Endothelial cell of umbilical vein (primary cell): ENCODE measurements at regions not wholly inside any gene's neighbourhood (a gene's known extent, or its start where the extent isn't known, plus 50 kb on each side); places are given as distances from the start of the nearest gene placed in this dataset.

Experiments used
- BruUV-seq: library from RNA; stranded (reverse); fragments of 400-500 nt; replicated peaks from 2 replicates; lab custom pipeline; 2021; lab: Mats Ljungman, UMichigan
- CTCF ChIA-PET: fragments of 300-600, 350-600 bp; sonication (Branson Sonifier 250); formaldehyde crosslinking; loops from one replicate; lab custom pipeline; 2021; ENCODE audit warnings: antibody characterized with exemption, inconsistent platforms; lab: Charles Lee
- POLR2A ChIA-PET: fragments of 300-600, 350-600 bp; sonication (Branson Sonifier 250); formaldehyde crosslinking; loops from one replicate; lab custom pipeline; 2021; ENCODE audit warnings: antibody characterized with exemption, inconsistent platforms; lab: Charles Lee
- DNase-seq: peaks from one replicate; pipeline ENCODE4 v3.0.0-alpha.2; 2011; ENCODE audit warnings: low read depth, low spot score
- FAIRE-seq: peaks from 2 replicates; lab custom pipeline; 2011; peaks lifted over from hg19 to GRCh38; lab: Jason Lieb, UNC
- H2AFZ ChIP-seq: 2 replicates; pipeline ENCODE4 v1.6.0; 2012; ENCODE audit warnings: low read depth, low read length, control low read depth, inconsistent platforms
- H3K27ac ChIP-seq: 2 replicates; pipeline ENCODE4 v1.5.1; 2011; ENCODE audit warnings: low read depth, mild to moderate bottlenecking, control low read depth, low read length, moderate library complexity; ENCODE audit not compliant: insufficient read depth
- H3K27me3 ChIP-seq, 2 experiments: 2 replicates each; pipeline versions ENCODE4 v1.6.0 to v1.6.1; 2011; ENCODE audit warnings: low read length in 2 of 2, mixed read lengths in 1 of 2; ENCODE audit not compliant: control insufficient read depth in 2 of 2, insufficient read depth in 2 of 2
- H3K36me3 ChIP-seq, 2 experiments: 2 replicates in 1 of 2; 3 replicates in 1 of 2; pipeline ENCODE4 v1.5.1; 2011; ENCODE audit warnings: low read length in 2 of 2, mild to moderate bottlenecking in 1 of 2, moderate library complexity in 1 of 2; ENCODE audit not compliant: control insufficient read depth in 2 of 2, insufficient read depth in 2 of 2; ENCODE audit errors: extremely low read depth in 1 of 2
- H3K4me1 ChIP-seq: 3 replicates; pipeline ENCODE4 v1.5.1; 2011; ENCODE audit warnings: mild to moderate bottlenecking, low read length; ENCODE audit not compliant: control insufficient read depth, insufficient read depth; ENCODE audit errors: extremely low read depth
- H3K4me2 ChIP-seq: 2 replicates; pipeline ENCODE4 v1.6.1; 2011; ENCODE audit warnings: low read length, control low read depth, mixed read lengths; ENCODE audit not compliant: insufficient read depth
- H3K4me3 ChIP-seq, 3 experiments: fragments of 200-600 bp in 1 of 3; sonication (generic), shearing (Covaris generic) in 1 of 3; replicated peaks in 1 of 3; 2 replicates each; pipeline ENCODE4 v1.5.1; 2011 to 2016; ENCODE audit warnings: control low read depth in 3 of 3, low read length in 3 of 3, mild to moderate bottlenecking in 2 of 3, inconsistent platforms in 1 of 3, low read depth in 1 of 3, moderate library complexity in 1 of 3; ENCODE audit not compliant: insufficient read depth in 1 of 3
- H3K79me2 ChIP-seq: 2 replicates; pipeline ENCODE4 v1.6.0; 2012; ENCODE audit warnings: low read length, inconsistent platforms; ENCODE audit not compliant: control insufficient read depth, insufficient read depth
- H3K9ac ChIP-seq: replicated peaks from 2 replicates; pipeline ENCODE3; 2011; ENCODE audit warnings: low read length, control low read depth; ENCODE audit not compliant: insufficient read depth; ENCODE audit errors: extremely low read depth
- H3K9me1 ChIP-seq: replicated peaks from 3 replicates; pipeline ENCODE4 v1.6.0; 2011; ENCODE audit warnings: mild to moderate bottlenecking, low read length; ENCODE audit not compliant: control insufficient read depth, insufficient read depth; ENCODE audit errors: extremely low read depth
- H3K9me3 ChIP-seq: replicated peaks from 2 replicates; pipeline ENCODE4 v1.5.1; 2012; ENCODE audit warnings: low read length, inconsistent platforms; ENCODE audit not compliant: control insufficient read depth, insufficient read depth
- H4K20me1 ChIP-seq: replicated peaks from 2 replicates; pipeline ENCODE3; 2011; ENCODE audit warnings: mild to moderate bottlenecking, low read length; ENCODE audit not compliant: control insufficient read depth, insufficient read depth; ENCODE audit errors: extremely low read depth
- EZH2 ChIP-seq: IDR thresholded peaks from 2 replicates; pipeline ENCODE4 v1.6.1; 2012; ENCODE audit warnings: borderline replicate concordance, low read depth, mild to moderate bottlenecking, moderate library complexity, low read length, inconsistent platforms; ENCODE audit not compliant: severe bottlenecking
- FOS ChIP-seq: IDR thresholded peaks from 2 replicates; pipeline ENCODE4 v1.6.1; 2011; ENCODE audit warnings: mild to moderate bottlenecking, low read length, moderate library complexity, borderline replicate concordance; ENCODE audit not compliant: insufficient read depth
- GATA2 ChIP-seq: IDR thresholded peaks from 2 replicates; pipeline ENCODE4 v1.7.0; 2011; ENCODE audit warnings: low read depth, mild to moderate bottlenecking, moderate library complexity, mixed read lengths, low read length; ENCODE audit not compliant: insufficient read length, insufficient read depth
- JUN ChIP-seq: IDR thresholded peaks from 2 replicates; pipeline ENCODE4 v1.6.1; 2011; ENCODE audit warnings: borderline replicate concordance, low read depth; ENCODE audit not compliant: insufficient read length, insufficient read depth
- MAX ChIP-seq: IDR thresholded peaks from 2 replicates; pipeline ENCODE4 v1.6.1; 2011; ENCODE audit not compliant: insufficient read depth, insufficient read length
- MYC ChIP-seq: IDR thresholded peaks from one replicate; pipeline ENCODE4 v1.6.1; 2011; ENCODE audit warnings: mild to moderate bottlenecking, low read depth, low read length
- POLR2A ChIP-seq: IDR thresholded peaks from 2 replicates; pipeline ENCODE4 v1.6.1; 2012; ENCODE audit warnings: low read depth, mild to moderate bottlenecking, control low read depth, low read length
- POLR2AphosphoS5 ChIP-seq: IDR thresholded peaks from 2 replicates; pipeline ENCODE4 v1.6.1; 2012; ENCODE audit warnings: low read depth, mild to moderate bottlenecking, control low read depth, low read length, moderate library complexity; ENCODE audit not compliant: insufficient read depth
- dilution Hi-C: fragments of 300-500 bp; cut with MboI; formaldehyde crosslinking; loops from one replicate; pipeline ENCODE4 v1.15.0; 2019; ENCODE audit warnings: low sequenced_read_pairs; ENCODE audit not compliant: extremely low pct_ligation_motif_present
- intact Hi-C: fragments of 100-400 bp; cut with micrococcal nuclease; formaldehyde crosslinking; loops from one replicate; pipeline ENCODE4 v1.10.0; 2022
- TF ChIP-seq, protein P1 (sequence below), 2 donors: IDR thresholded peaks; 1 replicate in 1 of 2; 2 replicates in 1 of 2; pipeline ENCODE4 v1.5.1; 2011; ENCODE audit warnings: low read length in 2 of 2, mild to moderate bottlenecking in 2 of 2, moderate library complexity in 2 of 2, control low read depth in 1 of 2, inconsistent platforms in 1 of 2, low read depth in 1 of 2; ENCODE audit not compliant: insufficient read depth in 1 of 2; ENCODE audit errors: extremely low read depth in 1 of 2

DNA sequence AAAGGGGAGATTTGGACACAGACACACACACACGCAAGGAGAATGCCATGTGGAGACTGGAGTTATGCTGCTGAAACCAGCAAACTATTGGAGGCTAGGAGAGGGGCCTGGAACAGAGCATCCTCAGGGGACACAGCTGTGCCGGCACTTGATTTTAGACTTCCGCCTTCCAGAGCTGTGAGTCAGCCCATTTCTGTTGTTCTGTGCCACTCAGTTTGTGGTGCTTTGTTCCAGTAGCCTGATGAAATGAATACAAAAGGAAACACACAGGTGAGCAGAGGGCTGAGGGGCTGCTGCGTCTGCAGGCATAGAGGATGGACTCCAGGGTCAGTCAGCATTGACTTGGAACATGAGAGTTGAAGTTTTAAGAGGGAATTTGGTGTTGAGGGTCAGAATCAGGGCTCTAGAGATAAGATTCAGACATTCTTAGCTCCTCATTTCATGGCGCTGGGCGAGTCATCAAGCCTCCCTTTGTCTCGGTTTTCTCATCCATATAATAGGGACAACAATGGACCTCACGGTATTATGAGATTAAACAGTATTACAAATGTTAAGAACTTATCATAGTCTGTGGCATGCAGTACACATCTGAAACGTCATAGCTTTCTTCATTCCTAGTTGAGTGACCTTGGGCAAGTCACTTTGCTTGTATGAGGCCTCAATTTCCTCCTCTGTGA, 191.0 kb downstream of the MIAT start:
- no peak overlapping the region for H3K27ac ChIP-seq
- dilution Hi-C loops: no loop called here

More for the DNA sequence above, 191.0 kb downstream of the MIAT start:
- no peaks in the 10 kb centered on the region for H3K9me1 ChIP-seq
- BruUV-seq: no TSS peak
- H3K79me2 ChIP-seq: no peaks in the 10 kb centered on the region
- H2AFZ ChIP-seq: no peak overlapping the region
- H3K36me3 ChIP-seq: no peaks in the 10 kb centered on the region
- TF ChIP-seq FOS (no peak), MYC (no peak), POLR2AphosphoS5 (no peak), JUN (no peak), EZH2 (no peak), MAX (no peak), POLR2A (no peak), GATA2 (no peak)
- TF ChIP-seq, protein P1, sequence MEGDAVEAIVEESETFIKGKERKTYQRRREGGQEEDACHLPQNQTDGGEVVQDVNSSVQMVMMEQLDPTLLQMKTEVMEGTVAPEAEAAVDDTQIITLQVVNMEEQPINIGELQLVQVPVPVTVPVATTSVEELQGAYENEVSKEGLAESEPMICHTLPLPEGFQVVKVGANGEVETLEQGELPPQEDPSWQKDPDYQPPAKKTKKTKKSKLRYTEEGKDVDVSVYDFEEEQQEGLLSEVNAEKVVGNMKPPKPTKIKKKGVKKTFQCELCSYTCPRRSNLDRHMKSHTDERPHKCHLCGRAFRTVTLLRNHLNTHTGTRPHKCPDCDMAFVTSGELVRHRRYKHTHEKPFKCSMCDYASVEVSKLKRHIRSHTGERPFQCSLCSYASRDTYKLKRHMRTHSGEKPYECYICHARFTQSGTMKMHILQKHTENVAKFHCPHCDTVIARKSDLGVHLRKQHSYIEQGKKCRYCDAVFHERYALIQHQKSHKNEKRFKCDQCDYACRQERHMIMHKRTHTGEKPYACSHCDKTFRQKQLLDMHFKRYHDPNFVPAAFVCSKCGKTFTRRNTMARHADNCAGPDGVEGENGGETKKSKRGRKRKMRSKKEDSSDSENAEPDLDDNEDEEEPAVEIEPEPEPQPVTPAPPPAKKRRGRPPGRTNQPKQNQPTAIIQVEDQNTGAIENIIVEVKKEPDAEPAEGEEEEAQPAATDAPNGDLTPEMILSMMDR (IDR thresholded peaks at IDR 0.05; ENCODE audit: extremely low read depth in 1 of 2, insufficient read depth in 1 of 2, low read depth in 1 of 2, low read length in 2 of 2): no peak
- no peak overlapping the region for H3K4me3 ChIP-seq
- H3K9ac ChIP-seq: no peak overlapping the region
- no peak overlapping the region for H3K4me2 ChIP-seq
- DNase-seq (no peak), FAIRE-seq (no peak)
- H3K9me3 ChIP-seq: no peaks in the 10 kb centered on the region
- ChIA-PET CTCF (no interaction called here), POLR2A (no interaction called here)
- H3K27me3 ChIP-seq: peaks cover 1 to 7% of the 10 kb centered on the region in 2 experiments
- intact Hi-C loops: no loop called here
- no peaks in the 10 kb centered on the region for H4K20me1 ChIP-seq
- H3K4me1 ChIP-seq: peaks cover 3% of the 10 kb centered on the region
